SH-SY5Y (cell line): ENCODE measurements at regions not wholly inside any gene's neighbourhood (a gene's known extent, or its start where the extent isn't known, plus 50 kb on each side); places are given as distances from the start of the nearest gene placed in this dataset.

Experiments
- GATA2 ChIP-seq: IDR thresholded peaks from 2 replicates; pipeline ENCODE4 v1.6.1; 2011; ENCODE audit warnings: mild to moderate bottlenecking, low read depth, low read length
- GATA3 ChIP-seq: IDR thresholded peaks from 2 replicates; pipeline ENCODE4 v1.6.1; 2011; ENCODE audit warnings: low read depth, mild to moderate bottlenecking, low read length, moderate library complexity

DNA sequence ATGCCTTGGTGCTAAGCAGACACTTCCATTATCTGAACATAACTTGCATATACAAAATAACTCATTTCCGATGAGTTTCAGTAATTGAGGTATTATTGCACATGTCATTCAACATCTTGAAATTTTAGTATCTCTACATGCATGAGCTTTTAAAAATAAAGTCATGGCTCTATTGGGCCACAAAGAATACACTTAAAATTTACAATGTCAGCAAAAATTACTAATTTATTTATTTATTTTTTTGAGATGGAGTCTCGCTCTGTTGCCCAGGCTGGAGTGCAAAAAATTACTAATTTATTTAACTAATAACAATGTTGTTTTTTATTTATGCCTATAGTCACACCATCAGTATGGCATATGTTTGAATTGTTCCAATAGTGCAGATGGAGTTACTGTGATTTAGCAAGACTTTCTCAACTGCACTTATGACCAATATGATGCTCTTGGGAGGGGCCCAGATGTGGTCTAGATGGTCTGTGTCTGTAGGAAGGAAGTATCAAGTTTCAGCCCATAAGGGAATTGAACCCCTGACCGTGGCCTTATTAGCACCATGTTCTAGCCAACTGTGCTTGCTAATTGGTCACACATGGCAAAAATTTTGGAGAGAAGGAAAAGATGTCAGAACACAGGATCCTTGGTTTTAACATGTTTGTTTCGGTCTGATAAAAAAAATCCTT is 370.7 kb upstream of the TSHZ2 start:
- TF ChIP-seq GATA2: no peak
- no peak for TF ChIP-seq GATA3
